ENCODE measurements at regions not wholly inside any gene's neighbourhood (a gene's known extent, or its start where the extent isn't known, plus 50 kb on each side); places are given as distances from the start of the nearest gene placed in this dataset.

DNA sequence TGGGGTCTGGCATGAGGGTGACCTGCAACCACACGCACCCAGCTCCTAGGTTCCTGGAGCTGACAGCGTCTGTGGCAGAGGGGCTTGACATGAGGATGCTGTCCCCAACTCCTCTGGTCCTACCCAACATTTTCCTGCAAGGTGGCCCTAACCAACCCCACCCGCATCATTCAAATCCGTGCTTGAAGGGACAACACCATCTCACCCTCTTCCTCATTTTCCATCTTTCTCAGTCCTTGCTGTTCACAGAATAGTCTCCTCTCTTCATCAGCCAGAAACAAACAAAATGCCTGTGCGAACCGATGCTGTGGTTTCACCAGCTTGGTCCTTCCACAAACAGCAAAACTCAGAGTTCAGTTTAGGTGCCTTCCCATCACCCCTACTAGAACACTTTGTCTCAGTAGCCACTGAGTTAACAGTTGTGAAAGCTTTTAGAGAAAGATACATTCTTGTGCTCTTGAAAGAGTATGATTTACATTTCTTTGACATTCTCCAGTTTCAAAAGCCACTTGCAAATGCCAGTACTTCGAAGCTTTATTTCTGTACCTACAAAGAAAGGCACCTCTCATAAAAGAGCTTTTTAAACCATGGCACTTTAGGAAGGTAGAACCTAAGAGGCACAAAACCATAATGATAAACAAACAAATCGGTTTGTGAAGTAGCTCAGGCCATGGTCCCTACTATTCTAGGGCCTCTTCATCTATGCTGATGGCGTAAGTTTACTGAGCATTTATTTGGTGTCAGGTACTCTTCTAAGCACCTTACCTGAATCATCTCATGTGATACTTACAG, 360.1 kb downstream of the SHQ1 start:
- intact Hi-C loops (cut with micrococcal nuclease; ENCODE audit: unreplicated experiment) = no loop called here
- no peaks in the 10 kb centered on the region for H3K4me1 ChIP-seq (ENCODE audit: insufficient read depth, low read length, poor library complexity, severe bottlenecking)
- BruUV-seq (replicated peaks) = no TSS peak
- CTCF ChIA-PET = no interaction called here
- H3K9me3 ChIP-seq (ENCODE audit: low read depth, low read length, poor library complexity, severe bottlenecking) = no peaks in the 10 kb centered on the region
- H3K36me3 ChIP-seq (ENCODE audit: insufficient read depth, low read length, poor library complexity, severe bottlenecking) = no peaks in the 10 kb centered on the region
- DNase-seq (ENCODE audit: low spot score) = no peak
- no peaks in the 10 kb centered on the region for H3K27me3 ChIP-seq (replicated peaks; ENCODE audit: insufficient read depth, low read depth, low read length, poor library complexity)
- TF ChIP-seq, protein P1, sequence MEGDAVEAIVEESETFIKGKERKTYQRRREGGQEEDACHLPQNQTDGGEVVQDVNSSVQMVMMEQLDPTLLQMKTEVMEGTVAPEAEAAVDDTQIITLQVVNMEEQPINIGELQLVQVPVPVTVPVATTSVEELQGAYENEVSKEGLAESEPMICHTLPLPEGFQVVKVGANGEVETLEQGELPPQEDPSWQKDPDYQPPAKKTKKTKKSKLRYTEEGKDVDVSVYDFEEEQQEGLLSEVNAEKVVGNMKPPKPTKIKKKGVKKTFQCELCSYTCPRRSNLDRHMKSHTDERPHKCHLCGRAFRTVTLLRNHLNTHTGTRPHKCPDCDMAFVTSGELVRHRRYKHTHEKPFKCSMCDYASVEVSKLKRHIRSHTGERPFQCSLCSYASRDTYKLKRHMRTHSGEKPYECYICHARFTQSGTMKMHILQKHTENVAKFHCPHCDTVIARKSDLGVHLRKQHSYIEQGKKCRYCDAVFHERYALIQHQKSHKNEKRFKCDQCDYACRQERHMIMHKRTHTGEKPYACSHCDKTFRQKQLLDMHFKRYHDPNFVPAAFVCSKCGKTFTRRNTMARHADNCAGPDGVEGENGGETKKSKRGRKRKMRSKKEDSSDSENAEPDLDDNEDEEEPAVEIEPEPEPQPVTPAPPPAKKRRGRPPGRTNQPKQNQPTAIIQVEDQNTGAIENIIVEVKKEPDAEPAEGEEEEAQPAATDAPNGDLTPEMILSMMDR (conservative IDR thresholded peaks at IDR 0.05; ENCODE audit: low read depth, low read length) = no peak
- no peak for TF ChIP-seq EZH2 (IDR thresholded peaks at IDR 0.05; ENCODE audit: borderline replicate concordance, low read depth, low read length, poor library complexity, severe bottlenecking)
- POLR2A ChIA-PET (ENCODE audit: low non-redundant PET) = no interaction called here
- H3K27ac ChIP-seq (ENCODE audit: low read depth, low read length, poor library complexity, severe bottlenecking) = no peak overlapping the region
- no peak overlapping the region for H3K4me3 ChIP-seq (ENCODE audit: low read depth, low read length, poor library complexity, severe bottlenecking)

DNA sequence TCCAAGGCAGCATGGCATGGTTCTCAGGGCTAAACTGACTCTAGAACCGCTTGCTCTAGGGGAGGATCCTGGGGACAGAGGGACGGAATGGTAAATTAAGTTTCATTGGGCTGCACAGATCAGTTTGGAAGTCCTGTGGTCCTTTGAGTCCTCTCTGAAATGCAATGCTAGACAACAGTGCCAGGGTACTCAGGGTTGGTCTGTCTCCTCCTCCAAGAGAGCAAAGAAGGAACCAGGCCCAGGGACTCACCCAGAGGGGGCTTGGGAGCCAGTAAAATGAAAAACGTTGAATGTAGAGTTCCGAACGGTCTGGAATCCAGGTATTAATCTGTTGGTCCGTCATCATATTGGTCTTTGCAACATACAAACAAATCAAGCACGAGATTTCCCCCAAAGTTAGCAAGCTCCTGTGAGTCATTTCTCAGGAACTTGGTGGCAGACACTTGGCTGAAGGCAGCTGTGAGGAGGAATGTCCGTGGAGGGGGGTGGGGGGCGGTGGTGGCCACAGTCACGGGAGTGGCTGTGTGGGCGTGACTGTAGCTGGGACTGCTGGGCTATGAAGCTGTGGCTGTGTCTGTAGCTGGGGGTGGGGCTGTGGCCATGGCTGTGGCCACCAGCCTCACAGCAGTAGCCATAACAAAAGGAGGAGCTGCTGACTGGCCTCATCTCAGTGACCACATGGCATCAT, 361.0 kb downstream of the SHQ1 start:
- Histone ChIP-seq H3K9me3 (ENCODE audit: low read depth, low read length, poor library complexity, severe bottlenecking) (no peaks in the 10 kb centered on the region), H3K4me1 (ENCODE audit: insufficient read depth, low read length, poor library complexity, severe bottlenecking) (no peaks in the 10 kb centered on the region), H3K4me3 (ENCODE audit: low read depth, low read length, poor library complexity, severe bottlenecking) (no peak overlapping the region), H3K36me3 (ENCODE audit: insufficient read depth, low read length, poor library complexity, severe bottlenecking) (no peaks in the 10 kb centered on the region), H3K27me3 (replicated peaks; ENCODE audit: insufficient read depth, low read depth, low read length, poor library complexity) (no peaks in the 10 kb centered on the region), H3K27ac (ENCODE audit: low read depth, low read length, poor library complexity, severe bottlenecking) (no peak overlapping the region)
- no peak for TF ChIP-seq EZH2 (IDR thresholded peaks at IDR 0.05; ENCODE audit: borderline replicate concordance, low read depth, low read length, poor library complexity, severe bottlenecking)
- TF ChIP-seq, protein P1 (conservative IDR thresholded peaks at IDR 0.05; ENCODE audit: low read depth, low read length) = no peak
- no TSS peak for BruUV-seq (replicated peaks)
- ChIA-PET POLR2A (ENCODE audit: low non-redundant PET) (no interaction called here), CTCF (no interaction called here)
- peak; percentile 29 for DNase-seq (ENCODE audit: low spot score)
- intact Hi-C loops (cut with micrococcal nuclease; ENCODE audit: unreplicated experiment) = no loop called here

DNA sequence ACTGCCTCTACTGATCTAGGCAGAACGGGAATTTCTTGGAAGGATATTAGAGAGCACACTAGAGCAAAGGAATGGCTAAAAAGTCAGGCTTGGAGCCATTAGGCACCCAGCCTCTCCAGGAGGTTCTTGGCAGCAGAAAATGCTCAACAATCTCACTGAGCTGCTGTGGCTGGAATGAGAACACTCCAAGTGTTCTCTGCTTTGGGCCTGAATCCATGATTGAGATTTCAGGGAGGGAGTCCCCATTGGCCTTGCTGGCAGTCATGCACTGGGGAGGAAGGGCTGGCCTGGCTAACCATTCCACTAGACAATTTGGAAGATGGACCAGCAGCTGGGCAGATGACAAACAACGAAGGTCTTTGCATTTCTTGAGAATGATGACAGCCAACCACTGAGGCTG, 362.6 kb downstream of the SHQ1 start:
- H3K4me1 ChIP-seq (ENCODE audit: insufficient read depth, low read length, poor library complexity, severe bottlenecking) = no peaks in the 10 kb centered on the region
- TF ChIP-seq, protein P1 (conservative IDR thresholded peaks at IDR 0.05; ENCODE audit: low read depth, low read length) = no peak
- TF ChIP-seq EZH2 (IDR thresholded peaks at IDR 0.05; ENCODE audit: borderline replicate concordance, low read depth, low read length, poor library complexity, severe bottlenecking) = no peak
- H3K27me3 ChIP-seq (replicated peaks; ENCODE audit: insufficient read depth, low read depth, low read length, poor library complexity) = no peaks in the 10 kb centered on the region
- intact Hi-C loops (cut with micrococcal nuclease; ENCODE audit: unreplicated experiment) = no loop called here
- BruUV-seq (replicated peaks) = no TSS peak
- no peak overlapping the region for H3K4me3 ChIP-seq (ENCODE audit: low read depth, low read length, poor library complexity, severe bottlenecking)
- no peak for DNase-seq (ENCODE audit: low spot score)
- POLR2A ChIA-PET (ENCODE audit: low non-redundant PET) = no interaction called here
- no peaks in the 10 kb centered on the region for H3K9me3 ChIP-seq (ENCODE audit: low read depth, low read length, poor library complexity, severe bottlenecking)
- CTCF ChIA-PET = no interaction called here
- H3K36me3 ChIP-seq (ENCODE audit: insufficient read depth, low read length, poor library complexity, severe bottlenecking) = no peaks in the 10 kb centered on the region
- no peak overlapping the region for H3K27ac ChIP-seq (ENCODE audit: low read depth, low read length, poor library complexity, severe bottlenecking)
